CD4-positive, alpha-beta T cell treated with Interferon gamma for 1 hour (primary cell): ENCODE measurements at regions not wholly inside any gene's neighbourhood (a gene's known extent, or its start where the extent isn't known, plus 50 kb on each side); places are given as distances from the start of the nearest gene placed in this dataset.
"Not testable (repeated sequence)": the region's sequence is repeated elsewhere in the genome, so short reads cannot be mapped to it uniquely, and the experiment has no call there.

ENCODE experiments used
- DNase-seq: peaks from one replicate; pipeline ENCODE4 v3.0.0-alpha.2; 2020

DNA sequence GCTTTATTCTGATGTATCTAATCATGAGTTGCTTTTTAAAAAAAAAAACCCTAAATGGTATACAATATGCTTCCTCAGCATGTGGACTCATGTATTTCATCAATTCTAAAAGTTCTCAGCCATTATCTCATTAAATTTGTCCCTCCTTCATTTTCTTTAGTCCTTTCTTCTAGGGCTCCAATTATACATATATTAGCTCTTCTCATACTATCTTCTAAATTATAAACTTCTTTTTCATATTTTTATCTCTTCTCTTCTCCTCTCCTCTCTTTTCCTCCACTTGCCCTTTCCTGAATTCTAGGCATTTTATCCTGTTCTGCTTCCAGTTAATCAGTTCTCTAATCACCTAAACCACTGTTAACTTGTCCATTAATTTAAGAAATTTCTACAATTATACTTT, 55.0 kb upstream of the IL33 start:
- DNase-seq: no peak

DNA sequence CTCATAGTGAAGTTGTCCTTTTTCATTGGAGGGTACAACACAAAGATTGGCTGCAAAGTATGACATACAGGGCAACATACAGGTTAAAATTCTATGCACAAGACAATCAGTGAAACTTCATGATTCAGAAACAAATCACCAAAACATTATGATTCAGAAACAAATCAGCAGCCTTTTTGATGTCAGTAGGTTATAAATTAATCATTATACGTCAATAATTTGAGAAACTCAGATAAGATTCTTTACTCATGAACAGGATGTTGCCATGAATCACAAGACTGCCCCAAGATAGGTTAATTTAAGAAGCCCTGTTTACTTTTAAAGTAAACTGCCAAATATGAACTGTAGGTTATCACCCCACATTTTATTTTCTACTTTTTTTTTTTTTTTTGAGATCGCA, 62.2 kb upstream of the IL33 start:
- DNase-seq: no peak

DNA sequence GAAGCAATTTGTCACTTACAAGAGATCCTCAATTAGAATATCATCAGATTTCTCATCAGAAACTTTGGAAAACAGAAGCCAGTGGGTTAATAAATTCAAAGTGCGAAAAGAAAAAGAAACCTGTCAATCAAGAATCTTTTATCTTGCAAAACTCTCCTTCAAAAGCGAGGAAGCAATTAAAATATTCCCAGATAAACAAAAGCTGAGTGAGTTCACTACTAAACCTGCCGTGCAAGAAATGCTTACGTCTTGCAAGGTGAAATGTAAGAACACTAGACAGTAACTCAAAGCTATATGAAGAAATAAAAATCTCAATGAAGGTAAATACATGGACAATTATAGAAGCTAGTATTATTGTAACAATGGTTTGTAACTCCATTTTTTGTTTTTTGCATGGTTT, 62.8 kb upstream of the IL33 start:
- no peak for DNase-seq

DNA sequence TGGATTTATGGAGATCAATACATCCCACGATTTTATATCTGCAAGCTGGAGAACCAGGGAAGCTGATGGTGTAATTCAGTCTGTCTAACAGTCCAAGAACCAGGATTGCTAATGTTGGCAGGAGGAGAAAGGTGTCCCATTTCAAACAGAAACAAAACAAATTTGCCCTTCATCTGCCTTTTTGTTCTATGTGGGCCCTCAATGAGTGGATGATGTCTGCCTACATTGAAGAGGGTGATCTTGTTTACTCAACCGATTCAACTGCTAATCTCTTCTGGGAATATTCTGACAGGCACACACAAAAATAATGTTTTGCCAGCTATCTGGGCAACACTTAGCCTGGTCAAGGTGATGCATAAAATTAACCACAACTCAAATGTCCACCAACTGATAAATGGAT, 65.1 kb upstream of the IL33 start:
- DNase-seq: no peak

DNA sequence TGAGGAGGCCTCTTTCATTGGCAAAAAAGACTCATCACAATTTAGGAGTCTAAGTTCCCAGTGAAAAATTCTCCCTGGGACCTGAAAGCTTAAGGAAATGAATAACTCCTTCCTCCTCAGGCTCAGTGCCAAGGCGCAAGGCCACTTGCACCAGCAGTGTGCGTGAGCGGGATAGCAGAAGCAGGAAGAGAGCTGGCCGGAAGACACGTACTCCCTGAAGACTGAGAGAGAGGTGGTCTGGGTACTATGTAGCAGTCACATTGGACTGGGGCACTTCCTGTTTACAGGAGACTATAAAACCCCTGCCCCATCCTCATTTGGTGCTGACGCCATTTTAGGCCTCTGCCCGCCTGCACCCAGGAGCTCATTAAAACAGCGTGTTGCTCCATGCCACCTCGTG, 66.3 kb upstream of the IL33 start:
- no peak for DNase-seq

DNA sequence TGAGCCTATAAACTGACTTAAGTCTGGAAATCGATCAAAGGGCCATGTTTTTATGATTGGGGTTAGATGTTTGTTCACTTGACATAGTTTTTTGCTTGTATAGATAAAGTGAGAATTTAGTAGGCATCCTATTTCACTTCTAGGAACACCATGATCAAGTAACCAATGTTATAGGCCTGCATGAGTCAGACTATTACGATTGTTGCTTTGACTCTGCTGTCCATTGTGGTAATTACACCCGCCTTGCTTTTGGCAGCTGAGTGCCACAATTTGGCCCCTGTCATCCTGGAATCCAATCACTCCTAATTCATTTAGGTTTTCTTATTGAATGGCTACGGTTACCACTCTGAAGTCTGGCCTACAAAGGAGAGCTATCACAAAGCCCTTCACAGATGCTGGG, 67.8 kb upstream of the IL33 start:
- no peak for DNase-seq

DNA sequence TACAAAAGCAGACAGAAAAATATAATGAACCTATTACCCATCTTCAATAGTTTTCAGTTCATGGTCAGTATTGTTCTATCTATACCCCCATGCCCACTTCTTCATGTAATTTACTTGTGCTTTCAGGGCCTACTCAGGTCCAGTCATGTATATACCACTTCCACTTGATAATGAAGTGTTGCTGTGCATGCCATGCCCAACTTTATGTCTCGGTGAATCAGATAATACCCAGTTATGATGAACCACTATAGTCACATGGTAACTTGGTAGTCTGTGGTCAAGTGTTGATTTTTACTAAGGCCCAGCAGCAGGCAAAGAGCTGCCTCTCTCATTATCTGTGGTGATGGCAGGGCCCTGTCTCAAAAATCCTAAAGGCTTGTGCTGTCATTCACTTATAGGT, 70.7 kb upstream of the IL33 start:
- DNase-seq: no peak

DNA sequence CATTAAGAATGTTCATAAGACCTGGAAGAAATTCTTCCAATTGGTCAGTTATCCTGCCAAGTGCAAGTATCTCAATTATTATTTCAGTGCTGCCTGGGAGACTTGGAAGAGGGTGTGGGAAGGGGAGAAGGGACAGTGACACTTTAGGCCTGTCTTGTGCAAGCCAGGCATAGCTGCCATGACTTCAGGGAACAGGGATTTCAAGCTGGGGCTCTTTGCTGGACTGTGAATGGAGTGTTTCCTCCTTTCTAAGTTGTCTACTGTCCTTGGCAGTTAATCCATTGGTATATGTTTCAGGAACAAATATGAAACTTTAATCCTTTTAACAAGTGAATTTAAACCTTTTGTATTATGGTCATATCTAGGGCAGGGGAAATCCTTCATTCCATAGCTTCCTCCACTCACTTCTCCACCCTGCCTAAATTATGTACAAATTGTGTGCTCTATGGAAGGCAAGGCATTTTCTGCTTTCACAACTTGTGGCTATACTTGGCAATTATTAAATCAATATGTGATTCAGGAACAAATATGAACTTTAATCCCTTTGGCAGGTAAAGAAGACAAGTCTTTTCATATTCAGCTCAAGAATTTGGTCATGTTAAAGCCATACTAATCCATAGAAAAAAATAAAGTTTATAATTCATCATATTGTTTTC, 72.7 kb upstream of the IL33 start:
- no peak for DNase-seq

DNA sequence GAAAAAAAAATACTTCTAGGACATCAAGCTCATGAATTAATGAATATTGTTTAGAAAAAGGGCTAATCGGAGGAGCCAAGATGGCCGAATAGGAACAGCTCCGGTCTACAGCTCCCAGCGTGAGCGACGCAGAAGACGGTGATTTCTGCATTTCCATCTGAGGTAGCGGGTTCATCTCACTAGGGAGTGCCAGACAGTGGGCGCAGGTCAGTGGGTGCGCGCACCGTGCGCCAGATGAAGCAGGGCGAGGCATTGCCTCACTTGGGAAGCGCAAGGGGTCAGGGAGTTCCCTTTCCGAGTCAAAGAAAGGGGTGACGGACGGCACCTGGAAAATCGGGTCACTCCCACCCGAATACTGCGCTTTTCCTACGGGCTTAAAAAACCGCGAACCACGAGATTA, 79.8 kb upstream of the IL33 start:
- not testable (repeated sequence) for DNase-seq

DNA sequence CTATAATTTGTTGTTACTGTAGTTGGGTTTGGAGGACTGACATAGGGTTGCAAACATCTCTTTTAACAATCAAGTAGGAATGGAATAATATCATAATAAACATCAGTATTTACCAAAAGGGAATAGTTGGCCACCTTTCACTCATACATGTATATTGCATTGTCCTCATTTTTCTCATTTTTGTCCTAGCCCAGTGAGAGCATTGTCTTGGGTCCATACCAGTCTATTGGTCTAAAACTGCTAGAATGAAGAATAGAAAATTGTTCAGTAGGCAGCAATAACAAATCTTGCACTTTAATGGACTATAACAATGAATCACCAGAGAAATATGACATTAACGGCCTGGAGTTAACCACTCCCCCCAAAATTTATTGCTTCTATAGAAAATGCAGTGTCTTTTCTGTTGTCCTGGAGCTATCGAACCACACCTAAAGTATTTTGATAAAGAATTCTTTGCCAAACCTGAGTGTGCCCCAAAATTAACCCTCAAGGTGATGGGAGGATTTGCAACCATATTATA, 80.9 kb upstream of the IL33 start:
- DNase-seq: no peak

DNA sequence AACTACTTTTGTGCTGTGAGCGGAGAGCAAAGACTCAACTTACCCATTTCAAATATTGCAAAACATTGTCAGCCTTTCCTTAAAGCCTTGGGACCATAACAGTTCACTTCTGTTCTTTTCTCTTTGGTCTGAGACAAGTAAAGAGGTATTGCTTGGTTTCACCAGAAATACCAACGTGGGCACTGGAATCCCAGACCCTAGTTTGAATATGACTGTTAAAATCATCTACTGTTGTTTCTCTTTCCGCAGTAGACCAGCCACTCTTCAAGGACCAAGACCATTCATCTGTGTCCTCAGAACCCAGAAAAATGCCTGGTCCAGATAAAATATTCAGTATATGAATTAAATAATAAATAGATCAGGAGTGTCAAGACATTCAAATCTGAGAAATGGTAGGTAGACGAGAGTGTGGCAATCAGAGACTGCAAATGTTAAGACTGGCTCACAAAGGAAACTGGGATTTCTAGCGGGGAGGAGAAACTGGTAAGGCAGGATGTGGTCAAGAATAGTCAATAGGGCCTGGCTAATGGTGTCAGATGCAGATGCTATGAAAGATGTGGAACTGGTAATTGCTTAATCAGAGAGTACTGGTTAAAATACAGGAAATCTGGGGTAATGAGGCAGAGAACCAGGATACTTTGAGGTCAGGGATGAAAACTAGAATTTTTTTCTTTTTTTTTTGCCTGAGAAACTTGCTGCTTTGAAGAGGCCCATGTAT, 82.1 kb upstream of the IL33 start:
- no peak for DNase-seq

DNA sequence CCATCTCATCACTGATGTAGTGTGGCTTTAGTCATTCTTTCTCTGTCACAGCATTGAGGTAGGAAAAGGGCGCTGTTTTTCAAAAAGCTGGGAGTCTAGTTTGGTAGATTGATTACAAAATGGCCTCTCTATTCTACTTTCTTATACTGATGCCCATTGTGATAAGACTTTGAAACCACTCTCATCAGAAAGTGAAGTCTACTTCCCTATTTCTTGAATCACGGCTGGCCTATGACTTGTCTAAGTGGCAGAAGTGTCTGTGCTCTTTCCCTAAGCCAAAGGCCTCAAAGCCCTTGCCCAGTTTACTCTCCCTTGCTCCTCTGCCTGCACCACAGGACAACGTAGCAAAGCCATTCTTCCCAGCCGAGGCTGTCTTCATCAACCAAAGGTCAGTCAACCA, 83.0 kb upstream of the IL33 start:
- DNase-seq: no peak

DNA sequence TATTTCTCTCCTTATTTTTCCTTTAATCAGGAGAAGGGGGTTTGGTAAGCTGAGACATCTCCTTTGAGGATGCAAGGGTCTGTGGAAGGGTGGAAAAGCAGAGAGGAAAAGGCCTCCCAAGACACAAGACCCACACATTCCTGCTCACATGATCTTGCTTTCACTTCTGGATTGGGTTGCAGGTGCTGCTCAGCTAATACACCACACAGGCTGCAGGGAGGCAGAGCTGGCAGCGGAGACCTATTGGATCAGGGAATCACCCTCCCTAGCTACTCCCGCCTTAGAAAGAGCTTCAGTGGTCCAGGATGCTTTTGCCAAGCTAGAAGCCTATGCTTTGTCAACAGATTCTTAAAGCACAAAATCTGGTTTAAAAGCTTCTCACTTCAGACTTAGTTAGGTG, 87.6 kb upstream of the IL33 start:
- no peak for DNase-seq

DNA sequence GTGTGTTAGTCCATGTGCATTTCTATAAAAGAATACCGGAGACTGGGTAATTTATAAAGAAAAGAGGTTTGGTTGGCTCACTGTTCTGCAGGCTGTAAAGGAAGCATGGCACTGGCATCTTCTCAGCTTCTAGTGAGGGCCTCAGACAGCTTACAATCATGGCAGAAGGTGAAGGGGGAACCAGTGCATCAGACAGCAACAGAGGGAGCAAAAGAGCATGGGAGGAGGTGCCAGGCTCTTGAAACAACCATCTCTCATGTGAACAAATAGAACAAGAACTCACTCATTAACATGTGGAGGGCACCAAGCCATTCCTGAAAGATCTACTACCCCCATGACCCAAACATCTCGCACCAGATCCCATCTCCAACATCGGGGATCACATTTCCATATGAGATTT, 89.2 kb upstream of the IL33 start:
- DNase-seq: no peak

DNA sequence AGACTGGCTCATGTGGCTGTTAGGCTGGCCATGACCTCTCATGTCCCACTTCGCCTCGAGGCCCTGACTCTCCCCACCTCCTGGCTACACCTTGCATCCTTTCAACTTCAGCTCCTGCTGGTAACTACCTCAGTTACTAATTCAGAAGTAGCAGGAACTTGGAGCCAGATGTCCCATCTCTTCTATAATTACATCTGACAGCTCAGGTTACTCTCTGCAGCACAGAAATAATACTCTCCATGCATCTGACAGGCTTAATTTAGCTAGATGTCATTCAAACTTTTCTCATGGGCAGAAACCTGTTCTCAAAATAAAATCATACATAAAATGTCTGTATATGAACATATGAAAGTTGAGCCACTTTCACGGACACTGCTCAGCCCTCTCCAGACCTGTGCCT, 92.2 kb upstream of the IL33 start:
- no peak for DNase-seq

DNA sequence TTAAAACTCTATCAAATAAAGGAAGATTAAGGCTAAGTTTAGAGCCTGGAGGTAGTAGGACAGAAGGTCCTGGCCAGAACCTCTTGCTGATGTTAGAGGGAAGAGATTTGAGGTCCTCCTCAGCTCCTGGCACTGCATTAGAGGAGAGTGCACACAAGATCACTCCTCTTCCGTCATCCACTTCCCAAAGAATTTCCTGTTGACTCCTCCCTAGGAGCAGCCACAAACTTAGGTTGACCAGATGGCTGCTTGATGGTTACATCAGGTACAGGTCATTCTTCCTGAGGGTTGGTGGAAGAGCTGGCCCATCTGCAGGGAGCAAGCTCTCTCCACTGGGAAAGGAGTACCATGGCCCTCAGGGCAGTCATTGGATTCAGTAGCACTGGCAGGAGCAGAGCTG, 93.9 kb upstream of the IL33 start:
- DNase-seq: no peak

DNA sequence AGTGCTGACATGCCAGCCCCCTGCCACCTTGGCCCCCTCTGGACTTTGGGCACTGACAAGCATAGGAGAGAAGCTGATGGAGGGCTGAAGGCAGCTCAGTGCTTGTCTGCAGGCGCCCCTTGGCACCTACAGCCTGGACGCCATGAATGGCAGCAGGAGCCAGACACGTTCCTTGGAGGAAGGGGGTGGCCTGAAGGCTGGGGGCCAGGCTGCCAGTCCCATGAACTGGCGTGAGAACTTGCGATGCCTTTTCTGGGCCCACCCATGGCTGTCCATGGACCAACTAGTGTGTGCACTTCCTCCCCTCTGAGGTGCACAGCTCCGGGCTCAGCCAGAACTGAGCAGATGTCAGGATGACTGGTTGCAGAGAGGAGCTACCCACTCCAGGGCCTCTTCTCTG, 99.0 kb upstream of the RANBP6 start:
- no peak for DNase-seq

DNA sequence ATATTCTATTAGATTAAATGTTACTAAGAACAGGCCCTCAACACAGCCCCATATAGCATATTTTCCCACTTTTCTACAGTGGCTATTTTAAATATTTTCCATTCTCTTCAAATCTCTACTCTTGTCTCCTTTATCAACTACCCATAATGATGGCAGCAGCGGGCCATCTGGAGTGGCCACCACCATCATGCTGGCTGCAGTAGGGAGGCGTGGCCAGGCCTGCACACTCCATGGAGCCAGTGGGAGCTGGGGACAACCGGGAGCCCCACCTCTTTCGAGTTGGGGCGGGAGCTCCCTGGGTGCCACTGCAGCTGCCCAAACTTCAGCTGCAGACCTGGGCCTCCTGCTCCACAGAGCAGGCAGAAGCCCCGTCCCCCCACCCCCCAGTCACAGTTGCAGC, 98.4 kb upstream of the RANBP6 start:
- no peak for DNase-seq

DNA sequence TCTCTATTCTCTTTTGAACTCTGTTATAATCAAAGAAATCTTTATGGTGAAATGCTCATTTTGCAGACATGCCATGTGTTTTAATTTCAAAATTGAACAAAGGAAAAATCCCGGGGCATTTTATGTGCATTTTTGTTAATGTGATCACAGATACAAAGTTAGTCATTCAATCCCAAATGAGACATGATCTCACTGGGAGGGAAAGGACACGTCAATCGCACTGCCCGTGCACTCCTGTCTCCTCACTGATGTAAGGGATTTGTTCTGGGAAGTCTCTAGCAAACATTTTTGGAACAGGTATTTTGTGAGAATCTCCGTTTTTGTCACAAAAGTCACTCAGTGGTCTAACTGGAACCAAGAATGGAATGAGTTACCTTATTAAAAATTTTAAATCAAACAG, 97.9 kb upstream of the RANBP6 start:
- no peak for DNase-seq

DNA sequence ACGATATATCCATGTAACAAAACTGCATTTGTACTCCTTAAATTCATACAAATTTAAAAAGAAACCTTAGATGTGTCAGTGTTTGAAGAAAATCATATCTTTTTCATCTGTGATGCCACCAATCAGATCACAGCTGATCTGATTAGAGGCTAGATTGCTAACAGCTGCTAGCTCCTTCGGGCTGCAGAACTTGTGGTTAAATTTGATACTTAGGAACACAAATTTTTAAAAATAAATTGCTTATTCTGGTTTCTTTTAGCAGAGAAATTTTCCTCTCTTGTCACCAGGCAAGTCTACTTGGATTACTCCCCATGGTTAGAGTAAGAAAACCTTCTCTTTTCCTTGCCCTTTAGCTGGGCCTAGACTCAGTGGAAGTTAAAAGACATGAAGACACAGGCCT, 94.6 kb upstream of the RANBP6 start:
- no peak for DNase-seq

DNA sequence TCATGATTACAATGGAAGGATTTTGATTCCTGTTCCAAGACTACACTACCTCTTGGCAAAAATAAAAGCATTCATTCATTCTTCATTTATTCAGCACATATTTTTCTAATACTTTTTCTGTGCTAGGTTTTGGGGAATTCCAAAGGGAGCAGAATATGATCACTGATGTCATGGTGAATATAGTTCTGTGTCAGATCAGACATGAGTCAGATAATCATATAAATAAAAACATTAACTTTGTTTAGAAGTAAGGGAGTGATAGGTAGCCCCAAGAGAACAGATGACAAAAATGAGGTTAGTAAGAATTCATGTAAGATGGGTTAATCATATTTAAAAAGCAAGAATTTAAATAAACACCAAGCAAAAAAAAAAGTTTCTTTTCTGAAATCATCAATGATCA, 94.1 kb upstream of the RANBP6 start:
- no peak for DNase-seq

DNA sequence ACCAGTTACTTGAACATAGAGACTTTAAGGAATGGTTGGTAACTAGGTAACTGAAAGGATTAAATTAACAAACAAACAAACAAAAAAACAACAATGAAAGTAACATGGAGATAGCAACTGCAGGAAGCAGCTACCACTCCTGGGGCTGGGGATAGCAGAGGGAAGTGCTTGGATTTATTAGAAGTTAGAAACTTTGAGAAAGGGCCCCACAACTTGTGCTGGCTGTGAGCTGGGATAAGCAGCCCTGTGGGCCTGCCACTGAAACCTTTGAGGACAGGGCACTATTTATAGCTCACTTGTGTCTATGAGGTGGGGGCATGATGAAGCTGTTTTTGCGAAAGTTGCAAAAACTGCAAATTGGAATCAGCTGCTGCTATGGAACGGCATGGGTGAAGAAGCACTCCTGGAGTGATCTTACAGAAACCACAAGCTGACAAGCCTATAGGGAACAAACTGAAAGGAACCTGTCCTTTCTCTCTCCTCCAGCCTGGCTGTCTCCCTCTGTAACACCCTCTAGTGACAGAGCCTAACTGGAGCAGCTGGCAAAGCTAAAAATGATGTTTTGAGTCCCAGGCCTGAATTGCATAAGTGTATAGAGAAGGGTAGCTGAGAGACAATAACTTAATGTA, 91.4 kb upstream of the RANBP6 start:
- DNase-seq: no peak

DNA sequence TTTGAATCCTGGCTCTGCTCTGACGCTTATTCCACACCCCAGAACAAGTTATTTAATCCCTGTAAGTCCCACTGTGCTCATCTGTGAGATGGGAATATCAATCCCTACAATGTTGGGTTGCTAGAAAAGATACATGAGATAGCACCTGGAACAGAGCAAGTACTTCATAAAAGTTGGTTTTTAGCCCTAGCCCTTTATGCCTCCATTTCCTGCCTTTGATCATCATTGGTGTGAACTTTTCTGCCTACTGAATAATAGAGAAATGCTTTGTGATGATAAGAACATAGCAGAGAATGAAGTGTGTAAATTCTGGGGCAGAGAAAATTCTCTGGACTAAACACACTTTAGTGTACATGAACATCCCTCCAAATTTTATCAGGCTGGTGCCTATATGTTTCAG, 90.3 kb upstream of the RANBP6 start:
- no peak for DNase-seq

DNA sequence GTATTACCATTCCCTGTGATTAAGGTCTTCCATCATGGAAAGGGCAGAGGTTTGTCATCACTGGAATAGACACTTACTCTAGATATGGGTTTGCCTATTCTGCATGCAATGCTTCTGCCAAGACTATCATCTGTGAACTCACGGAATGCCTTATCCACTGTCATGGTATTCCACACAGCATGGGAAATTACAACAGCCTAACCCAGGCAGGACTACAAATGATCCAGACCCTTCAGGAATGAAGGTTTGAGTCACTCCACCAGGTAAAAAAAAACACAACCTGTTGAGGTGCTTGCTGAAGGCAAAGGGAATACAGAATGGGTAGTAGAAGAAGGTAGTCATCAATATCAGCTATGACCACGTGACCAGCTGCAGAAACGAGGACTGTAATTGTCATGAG, 89.0 kb upstream of the RANBP6 start:
- DNase-seq: not testable (repeated sequence)

DNA sequence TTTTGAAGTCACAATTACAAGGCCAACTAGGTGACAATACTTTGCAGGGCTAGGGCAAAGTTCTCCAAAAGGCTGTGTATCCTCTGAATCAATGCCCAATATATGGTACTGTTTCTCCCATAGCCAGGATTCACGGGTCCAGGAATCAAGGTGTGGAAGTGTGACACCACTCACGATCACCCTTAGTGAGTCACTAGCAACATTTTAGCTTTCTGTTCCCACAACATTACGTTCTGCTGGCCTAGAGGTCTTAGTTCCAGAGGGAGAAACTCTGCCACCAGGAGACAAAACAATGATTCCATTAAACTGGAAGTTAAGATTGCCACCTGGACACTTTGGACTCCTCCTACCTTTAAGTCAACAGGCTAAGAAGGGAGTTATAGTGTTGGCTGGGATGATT, 88.5 kb upstream of the RANBP6 start:
- not testable (repeated sequence) for DNase-seq
